ENCODE measurements at regions not wholly inside any gene's neighbourhood (a gene's known extent, or its start where the extent isn't known, plus 50 kb on each side); places are given as distances from the start of the nearest gene placed in this dataset.

GRCh38 chr5:99460701-99461100 lies 531.9 kb upstream of the CHD1 start:
- Histone ChIP-seq H3K27ac (ENCODE audit: low read length) (no peak overlapping the region), H3K4me2 (ENCODE audit: insufficient read depth, low read length) (no peak overlapping the region), H3K79me2 (ENCODE audit: insufficient read depth, low read length) (no peaks in the 10 kb centered on the region), H3K4me3 (ENCODE audit: low read depth in 1 of 2, low read length in 2 of 2) (no peak overlapping the region), H3K9ac (ENCODE audit: low read depth, low read length) (no peak overlapping the region), H4K20me1 (ENCODE audit: insufficient read depth, low read length) (no peaks in the 10 kb centered on the region), H3K36me3 (ENCODE audit: insufficient read depth, low read length) (no peaks in the 10 kb centered on the region), H2AFZ (ENCODE audit: low read depth, low read length) (no peak overlapping the region), H3K4me1 (ENCODE audit: insufficient read depth, low read length) (no peaks in the 10 kb centered on the region), H3K27me3 (ENCODE audit: insufficient read depth, low read length, poor library complexity) (no peaks in the 10 kb centered on the region), H3K9me3 (ENCODE audit: insufficient read depth, low read length, severe bottlenecking) (no peaks in the 10 kb centered on the region)
- no peak for TF ChIP-seq EZH2 (IDR thresholded peaks at IDR 0.05; ENCODE audit: borderline replicate concordance, low read depth, low read length, severe bottlenecking)
- TF ChIP-seq, protein P1, sequence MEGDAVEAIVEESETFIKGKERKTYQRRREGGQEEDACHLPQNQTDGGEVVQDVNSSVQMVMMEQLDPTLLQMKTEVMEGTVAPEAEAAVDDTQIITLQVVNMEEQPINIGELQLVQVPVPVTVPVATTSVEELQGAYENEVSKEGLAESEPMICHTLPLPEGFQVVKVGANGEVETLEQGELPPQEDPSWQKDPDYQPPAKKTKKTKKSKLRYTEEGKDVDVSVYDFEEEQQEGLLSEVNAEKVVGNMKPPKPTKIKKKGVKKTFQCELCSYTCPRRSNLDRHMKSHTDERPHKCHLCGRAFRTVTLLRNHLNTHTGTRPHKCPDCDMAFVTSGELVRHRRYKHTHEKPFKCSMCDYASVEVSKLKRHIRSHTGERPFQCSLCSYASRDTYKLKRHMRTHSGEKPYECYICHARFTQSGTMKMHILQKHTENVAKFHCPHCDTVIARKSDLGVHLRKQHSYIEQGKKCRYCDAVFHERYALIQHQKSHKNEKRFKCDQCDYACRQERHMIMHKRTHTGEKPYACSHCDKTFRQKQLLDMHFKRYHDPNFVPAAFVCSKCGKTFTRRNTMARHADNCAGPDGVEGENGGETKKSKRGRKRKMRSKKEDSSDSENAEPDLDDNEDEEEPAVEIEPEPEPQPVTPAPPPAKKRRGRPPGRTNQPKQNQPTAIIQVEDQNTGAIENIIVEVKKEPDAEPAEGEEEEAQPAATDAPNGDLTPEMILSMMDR (IDR thresholded peaks at IDR 0.05; ENCODE audit: borderline replicate concordance, extremely low read depth, low read length, poor library complexity, severe bottlenecking) = no peak
- ATAC-seq (ENCODE audit: insufficient read depth, low read depth) = no peak
- no peak for DNase-seq

GRCh38 chr5:99453196-99453595 lies 524.4 kb upstream of the CHD1 start:
- H3K4me1 ChIP-seq (ENCODE audit: insufficient read depth, low read length) = no peaks in the 10 kb centered on the region
- H3K27ac ChIP-seq (ENCODE audit: low read length) = no peak overlapping the region
- no peaks in the 10 kb centered on the region for H3K9me3 ChIP-seq (ENCODE audit: insufficient read depth, low read length, severe bottlenecking)
- no peak overlapping the region for H3K9ac ChIP-seq (ENCODE audit: low read depth, low read length)
- ATAC-seq (ENCODE audit: insufficient read depth, low read depth) (no peak), DNase-seq (no peak)
- TF ChIP-seq, protein P1 (IDR thresholded peaks at IDR 0.05; ENCODE audit: borderline replicate concordance, extremely low read depth, low read length, poor library complexity, severe bottlenecking) = no peak
- TF ChIP-seq EZH2 (IDR thresholded peaks at IDR 0.05; ENCODE audit: borderline replicate concordance, low read depth, low read length, severe bottlenecking) = no peak
- H2AFZ ChIP-seq (ENCODE audit: low read depth, low read length) = no peak overlapping the region
- no peaks in the 10 kb centered on the region for H3K36me3 ChIP-seq (ENCODE audit: insufficient read depth, low read length)
- H4K20me1 ChIP-seq (ENCODE audit: insufficient read depth, low read length) = no peaks in the 10 kb centered on the region
- H3K79me2 ChIP-seq (ENCODE audit: insufficient read depth, low read length) = no peaks in the 10 kb centered on the region
- H3K27me3 ChIP-seq (ENCODE audit: insufficient read depth, low read length, poor library complexity) = no peaks in the 10 kb centered on the region
- no peak overlapping the region for H3K4me2 ChIP-seq (ENCODE audit: insufficient read depth, low read length)
- H3K4me3 ChIP-seq (ENCODE audit: low read depth in 1 of 2, low read length in 2 of 2) = no peak overlapping the region

- ATAC-seq (ENCODE audit: insufficient read depth, low read depth) = no peak
- Histone ChIP-seq H3K9ac (ENCODE audit: low read depth, low read length) (no peak overlapping the region), H3K9me3 (ENCODE audit: insufficient read depth, low read length, severe bottlenecking) (no peaks in the 10 kb centered on the region), H3K27ac (ENCODE audit: low read length) (no peak overlapping the region), H3K4me1 (ENCODE audit: insufficient read depth, low read length) (no peaks in the 10 kb centered on the region), H3K36me3 (ENCODE audit: insufficient read depth, low read length) (no peaks in the 10 kb centered on the region), H3K4me3 (ENCODE audit: low read depth in 1 of 2, low read length in 2 of 2) (no peak overlapping the region), H3K27me3 (ENCODE audit: insufficient read depth, low read length, poor library complexity) (no peaks in the 10 kb centered on the region), H4K20me1 (ENCODE audit: insufficient read depth, low read length) (no peaks in the 10 kb centered on the region), H3K79me2 (ENCODE audit: insufficient read depth, low read length) (no peaks in the 10 kb centered on the region), H3K4me2 (ENCODE audit: insufficient read depth, low read length) (no peak overlapping the region), H2AFZ (ENCODE audit: low read depth, low read length) (no peak overlapping the region)
- DNase-seq = no peak
- no peak for TF ChIP-seq EZH2 (IDR thresholded peaks at IDR 0.05; ENCODE audit: borderline replicate concordance, low read depth, low read length, severe bottlenecking)
- TF ChIP-seq, protein P1 (IDR thresholded peaks at IDR 0.05; ENCODE audit: borderline replicate concordance, extremely low read depth, low read length, poor library complexity, severe bottlenecking) = no peak
These were observed 521.0 kb upstream of the CHD1 start for GRCh38 chr5:99449786-99450185.

DNA sequence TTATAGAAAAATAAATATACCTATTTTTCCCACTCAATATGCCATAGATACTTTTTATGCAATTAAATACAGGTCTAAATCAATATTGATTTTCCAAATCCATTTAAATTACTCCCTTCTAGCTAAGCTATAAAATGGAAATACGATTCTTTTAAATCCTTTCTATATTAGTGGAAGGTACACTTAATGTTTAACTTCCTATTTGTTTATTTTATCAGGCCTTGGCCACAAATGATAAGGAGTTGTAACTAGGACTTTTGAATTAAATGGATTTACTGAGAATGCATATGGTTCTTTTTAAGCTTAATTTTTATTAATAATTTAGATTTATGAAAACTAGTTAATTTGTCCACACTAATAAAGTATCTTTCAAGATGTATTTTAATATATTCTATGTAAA lies 517.0 kb upstream of the CHD1 start:
- TF ChIP-seq, protein P1 (IDR thresholded peaks at IDR 0.05; ENCODE audit: borderline replicate concordance, extremely low read depth, low read length, poor library complexity, severe bottlenecking) = no peak
- no peak for TF ChIP-seq EZH2 (IDR thresholded peaks at IDR 0.05; ENCODE audit: borderline replicate concordance, low read depth, low read length, severe bottlenecking)
- no peak overlapping the region for H3K27ac ChIP-seq (ENCODE audit: low read length)

More for the DNA sequence above, 517.0 kb upstream of the CHD1 start:
- Histone ChIP-seq H3K79me2 (ENCODE audit: insufficient read depth, low read length) (no peaks in the 10 kb centered on the region), H3K36me3 (ENCODE audit: insufficient read depth, low read length) (no peaks in the 10 kb centered on the region), H3K9me3 (ENCODE audit: insufficient read depth, low read length, severe bottlenecking) (no peaks in the 10 kb centered on the region), H3K27me3 (ENCODE audit: insufficient read depth, low read length, poor library complexity) (no peaks in the 10 kb centered on the region), H3K4me3 (ENCODE audit: low read depth in 1 of 2, low read length in 2 of 2) (no peak overlapping the region), H2AFZ (ENCODE audit: low read depth, low read length) (no peak overlapping the region), H3K4me1 (ENCODE audit: insufficient read depth, low read length) (no peaks in the 10 kb centered on the region), H4K20me1 (ENCODE audit: insufficient read depth, low read length) (no peaks in the 10 kb centered on the region), H3K4me2 (ENCODE audit: insufficient read depth, low read length) (no peak overlapping the region), H3K9ac (ENCODE audit: low read depth, low read length) (no peak overlapping the region)
- ATAC-seq (ENCODE audit: insufficient read depth, low read depth) = no peak
- no peak for DNase-seq
